Fibroblast of skin of back (primary cell): ENCODE measurements at regions not wholly inside any gene's neighbourhood (a gene's known extent, or its start where the extent isn't known, plus 50 kb on each side); places are given as distances from the start of the nearest gene placed in this dataset.

Experiments used
- DNase-seq: peaks from one replicate; pipeline ENCODE4 v3.0.0-alpha.2; 2013

- no peak for DNase-seq
These were observed 542.9 kb downstream of the MN1 start for GRCh38 chr22:27258616-27259172.

- DNase-seq: no peak
These were observed 542.1 kb downstream of the MN1 start for GRCh38 chr22:27259433-27259832.

GRCh38 chr22:27260087-27260698 is 541.4 kb downstream of the MN1 start:
- no peak for DNase-seq

GRCh38 chr22:27262361-27262760 is 539.2 kb downstream of the MN1 start:
- DNase-seq: no peak

GRCh38 chr22:27264184-27264583 is 537.4 kb downstream of the MN1 start:
- DNase-seq: no peak

- DNase-seq: peak; percentile 35
These were observed 534.4 kb downstream of the MN1 start for GRCh38 chr22:27267145-27267544.

GRCh38 chr22:27269751-27270543 is 531.6 kb downstream of the MN1 start:
- DNase-seq: no peak

- peak; percentile 42 for DNase-seq
These were observed 530.6 kb downstream of the MN1 start for GRCh38 chr22:27270818-27271510.

- DNase-seq: no peak
These were observed 528.1 kb downstream of the MN1 start for GRCh38 chr22:27273436-27273835.

GRCh38 chr22:27273853-27274252 is 527.7 kb downstream of the MN1 start:
- DNase-seq: no peak

GRCh38 chr22:27274770-27275449 is 526.6 kb downstream of the MN1 start:
- peak; percentile 63 for DNase-seq

GRCh38 chr22:27278946-27279345 is 522.6 kb downstream of the MN1 start:
- no peak for DNase-seq

GRCh38 chr22:27283240-27283639 is 518.3 kb downstream of the MN1 start:
- no peak for DNase-seq

- no peak for DNase-seq
These were observed 517.8 kb downstream of the MN1 start for GRCh38 chr22:27283714-27284113.

GRCh38 chr22:27284324-27284723 is 517.2 kb downstream of the MN1 start:
- DNase-seq: no peak

- no peak for DNase-seq
These were observed 514.8 kb downstream of the MN1 start for GRCh38 chr22:27286711-27287110.

- no peak for DNase-seq
These were observed 508.8 kb downstream of the MN1 start for GRCh38 chr22:27292542-27293299.

GRCh38 chr22:27293721-27294445 is 507.7 kb downstream of the MN1 start:
- DNase-seq: no peak

GRCh38 chr22:27295040-27295439 is 506.5 kb downstream of the MN1 start:
- no peak for DNase-seq

GRCh38 chr22:27295605-27296004 is 506.0 kb downstream of the MN1 start:
- DNase-seq: no peak

- DNase-seq: no peak
These were observed 505.4 kb downstream of the MN1 start for GRCh38 chr22:27296091-27296675.
